ENCODE measurements at regions not wholly inside any gene's neighbourhood (a gene's known extent, or its start where the extent isn't known, plus 50 kb on each side); places are given as distances from the start of the nearest gene placed in this dataset.

- in situ Hi-C loops (cut with MboI; ENCODE audit: low sequenced_read_pairs, unreplicated experiment): no loop called here
- DNase-seq (ENCODE audit: low spot score): no peak
- no peak for TF ChIP-seq CTCF (IDR thresholded peaks at IDR 0.05; ENCODE audit: borderline replicate concordance, control extremely low read depth, extremely low read depth, insufficient read depth, missing control alignments)
Observed at GRCh38 chr3:162161595-162161994, 665.0 kb downstream of the OTOL1 start.

- DNase-seq (ENCODE audit: low spot score): peak; percentile 2
- in situ Hi-C loops (cut with MboI; ENCODE audit: low sequenced_read_pairs, unreplicated experiment): no loop called here
- no peak for TF ChIP-seq CTCF (IDR thresholded peaks at IDR 0.05; ENCODE audit: borderline replicate concordance, control extremely low read depth, extremely low read depth, insufficient read depth, missing control alignments)
Observed at GRCh38 chr3:162165346-162165745, 668.7 kb downstream of the OTOL1 start.

- DNase-seq (ENCODE audit: low spot score): no peak
- in situ Hi-C loops (cut with MboI; ENCODE audit: low sequenced_read_pairs, unreplicated experiment): no loop called here
- TF ChIP-seq CTCF (IDR thresholded peaks at IDR 0.05; ENCODE audit: borderline replicate concordance, control extremely low read depth, extremely low read depth, insufficient read depth, missing control alignments): no peak
Observed at GRCh38 chr3:162166543-162166942, 669.9 kb downstream of the OTOL1 start.

- no peak for DNase-seq (ENCODE audit: low spot score)
- in situ Hi-C loops (cut with MboI; ENCODE audit: low sequenced_read_pairs, unreplicated experiment): no loop called here
- no peak for TF ChIP-seq CTCF (IDR thresholded peaks at IDR 0.05; ENCODE audit: borderline replicate concordance, control extremely low read depth, extremely low read depth, insufficient read depth, missing control alignments)
Observed at GRCh38 chr3:162168715-162169114, 672.1 kb downstream of the OTOL1 start.

- DNase-seq (ENCODE audit: low spot score): no peak
- no peak for TF ChIP-seq CTCF (IDR thresholded peaks at IDR 0.05; ENCODE audit: borderline replicate concordance, control extremely low read depth, extremely low read depth, insufficient read depth, missing control alignments)
- in situ Hi-C loops (cut with MboI; ENCODE audit: low sequenced_read_pairs, unreplicated experiment): no loop called here
Observed at GRCh38 chr3:162170581-162170980, 674.0 kb downstream of the OTOL1 start.

- no peak for DNase-seq (ENCODE audit: low spot score)
- TF ChIP-seq CTCF (IDR thresholded peaks at IDR 0.05; ENCODE audit: borderline replicate concordance, control extremely low read depth, extremely low read depth, insufficient read depth, missing control alignments): no peak
- in situ Hi-C loops (cut with MboI; ENCODE audit: low sequenced_read_pairs, unreplicated experiment): no loop called here
Observed at GRCh38 chr3:162171970-162172369, 675.4 kb downstream of the OTOL1 start.

GRCh38 chr3:162175145-162175544, 678.5 kb downstream of the OTOL1 start:
- DNase-seq (ENCODE audit: low spot score): no peak
- TF ChIP-seq CTCF (IDR thresholded peaks at IDR 0.05; ENCODE audit: borderline replicate concordance, control extremely low read depth, extremely low read depth, insufficient read depth, missing control alignments): no peak
- in situ Hi-C loops (cut with MboI; ENCODE audit: low sequenced_read_pairs, unreplicated experiment): no loop called here

All from GM13976 (cell line).